Endodermal cell (in vitro differentiated cells): ENCODE measurements at regions not wholly inside any gene's neighbourhood (a gene's known extent, or its start where the extent isn't known, plus 50 kb on each side); places are given as distances from the start of the nearest gene placed in this dataset.

Experiments
- DNase-seq: peaks from one replicate; pipeline ENCODE4 v3.0.0-alpha.2; 2017
- H3K27ac ChIP-seq: 2 replicates; pipeline ENCODE4 v1.5.1; 2013; ENCODE audit warnings: mild to moderate bottlenecking, low read depth, low read length, moderate library complexity
- H3K27me3 ChIP-seq: 2 replicates; pipeline ENCODE4 v1.6.1; 2013; ENCODE audit warnings: mild to moderate bottlenecking, low read length, moderate library complexity; ENCODE audit not compliant: insufficient read depth, control insufficient read depth, poor library complexity, severe bottlenecking
- H3K36me3 ChIP-seq: 2 replicates; pipeline ENCODE4 v1.7.0; 2013; ENCODE audit warnings: mild to moderate bottlenecking, low read length, moderate library complexity; ENCODE audit not compliant: control insufficient read depth, insufficient read depth
- H3K4me1 ChIP-seq: one replicate; pipeline ENCODE4 v1.7.0; 2013; ENCODE audit warnings: low read length; ENCODE audit not compliant: control insufficient read depth, insufficient read depth
- H3K4me3 ChIP-seq: 2 replicates; pipeline ENCODE4 v1.5.1; 2013; ENCODE audit warnings: mild to moderate bottlenecking, low read length, moderate library complexity
- H3K9ac ChIP-seq: 2 replicates; pipeline ENCODE4 v1.6.1; 2013; ENCODE audit warnings: mild to moderate bottlenecking, low read length, moderate library complexity; ENCODE audit not compliant: poor library complexity, severe bottlenecking; ENCODE audit errors: extremely low read depth
- H3K9me3 ChIP-seq: 2 replicates; pipeline ENCODE4 v1.6.1; 2013; ENCODE audit warnings: mild to moderate bottlenecking, low read length, moderate library complexity; ENCODE audit not compliant: control insufficient read depth
- H3K27ac Mint-ChIP-seq: 2 replicates; pipeline ENCODE4 v1.8.0; 2020; ENCODE audit warnings: mixed read lengths
- H3K27me3 Mint-ChIP-seq: 2 replicates; pipeline ENCODE4 v1.8.0; 2021; ENCODE audit warnings: mild to moderate bottlenecking, mixed read lengths; ENCODE audit not compliant: insufficient read depth
- H3K36me3 Mint-ChIP-seq: 2 replicates; pipeline ENCODE4 v1.8.0; 2020; ENCODE audit warnings: low read depth, mixed read lengths
- H3K4me1 Mint-ChIP-seq: 2 replicates; pipeline ENCODE4 v1.8.0; 2020; ENCODE audit warnings: mixed read lengths
- H3K4me3 Mint-ChIP-seq: 2 replicates; pipeline ENCODE4 v1.8.0; 2020; ENCODE audit warnings: mild to moderate bottlenecking, moderate library complexity, mixed read lengths
- H3K9me3 Mint-ChIP-seq: 2 replicates; pipeline ENCODE4 v1.8.0; 2020; ENCODE audit warnings: mild to moderate bottlenecking, mixed read lengths
- CTCF ChIP-seq: fragments of 200-600 bp; sonication (generic); conservative IDR thresholded peaks from 2 replicates; pipeline ENCODE4 v1.5.0; 2021; ENCODE audit warnings: antibody characterized with exemption, mild to moderate bottlenecking
- WGBS, 2 experiments: methylation state at CpG; one replicate each; pipeline versions ENCODE4 v1.1.5 to v1.1.7; 2013; ENCODE audit warnings: missing lambda C conversion rate in 2 of 2, mixed read lengths in 1 of 2; ENCODE audit not compliant: insufficient coverage in 1 of 2, insufficient read length in 1 of 2; 5-methylcytosine and 5-hydroxymethylcytosine counted together

- no peak overlapping the region for H3K27ac Mint-ChIP-seq
Measured at GRCh38 chr5:128765448-128766061, 199.7 kb upstream of the SLC27A6 start.

GRCh38 chr5:128766406-128766805, 198.9 kb upstream of the SLC27A6 start:
- H3K9me3 Mint-ChIP-seq = no peaks in the 10 kb centered on the region
- no peak overlapping the region for H3K4me3 Mint-ChIP-seq
- 83 to 94% methylated on average over 1 to 2 of the region's 2 CpGs for WGBS, 2 experiments

More at GRCh38 chr5:128765448-128766061, 199.7 kb upstream of the SLC27A6 start:
- 74 to 98% methylated on average over 3 of the region's 3 CpGs for WGBS, 2 experiments
- H3K9me3 Mint-ChIP-seq = no peaks in the 10 kb centered on the region
- Histone ChIP-seq H3K27me3 (peaks cover 11% of the 10 kb centered on the region), H3K27ac (no peak overlapping the region), H3K9ac (no peak overlapping the region), H3K4me3 (no peak overlapping the region), H3K4me1 (peaks cover 14% of the 10 kb centered on the region), H3K36me3 (no peaks in the 10 kb centered on the region), H3K9me3 (no peaks in the 10 kb centered on the region)
- TF ChIP-seq CTCF = no peak
- H3K36me3 Mint-ChIP-seq = no peaks in the 10 kb centered on the region
- peaks cover 4% of the 10 kb centered on the region for H3K27me3 Mint-ChIP-seq
- H3K4me3 Mint-ChIP-seq = no peak overlapping the region
- no peak for DNase-seq
- peaks cover 7% of the 10 kb centered on the region for H3K4me1 Mint-ChIP-seq

GRCh38 chr5:128770907-128771306, 194.4 kb upstream of the SLC27A6 start:
- no peak overlapping the region for H3K9ac ChIP-seq
- H3K36me3 Mint-ChIP-seq = no peaks in the 10 kb centered on the region
- DNase-seq = no peak
- H3K27me3 Mint-ChIP-seq = peaks cover 2% of the 10 kb centered on the region
- no peak overlapping the region for H3K4me3 ChIP-seq
- H3K9me3 ChIP-seq = no peaks in the 10 kb centered on the region
- no peaks in the 10 kb centered on the region for H3K4me1 ChIP-seq
- H3K4me3 Mint-ChIP-seq = no peak overlapping the region
- H3K36me3 ChIP-seq = no peaks in the 10 kb centered on the region
- TF ChIP-seq CTCF = no peak
- H3K9me3 Mint-ChIP-seq = no peaks in the 10 kb centered on the region
- peaks cover 4% of the 10 kb centered on the region for H3K27me3 ChIP-seq
- WGBS, 2 experiments = 90% methylated on average over 2 of the region's 2 CpGs; no CpG with 5 or more reads in 1 of the 2 experiments
- no peak overlapping the region for H3K27ac ChIP-seq
- no peaks in the 10 kb centered on the region for H3K4me1 Mint-ChIP-seq
- H3K27ac Mint-ChIP-seq = no peak overlapping the region

More at GRCh38 chr5:128766406-128766805, 198.9 kb upstream of the SLC27A6 start:
- Mint-ChIP-seq H3K36me3 (no peaks in the 10 kb centered on the region), H3K4me1 (peaks cover 7% of the 10 kb centered on the region), H3K27me3 (peaks cover 4% of the 10 kb centered on the region), H3K27ac (no peak overlapping the region)
- Histone ChIP-seq H3K27ac (no peak overlapping the region), H3K9me3 (no peaks in the 10 kb centered on the region), H3K4me3 (no peak overlapping the region), H3K9ac (no peak overlapping the region), H3K4me1 (peaks cover 14% of the 10 kb centered on the region), H3K36me3 (no peaks in the 10 kb centered on the region), H3K27me3 (peaks cover 11% of the 10 kb centered on the region)
- DNase-seq = no peak
- no peak for TF ChIP-seq CTCF
